Large intestine (tissue), 3 donors: ENCODE measurements at regions not wholly inside any gene's neighbourhood (a gene's known extent, or its start where the extent isn't known, plus 50 kb on each side); places are given as distances from the start of the nearest gene placed in this dataset.
"Not testable (repeated sequence)": the region's sequence is repeated elsewhere in the genome, so short reads cannot be mapped to it uniquely, and the experiment has no call there.

Experiments used
- DNase-seq, 2 donors: peaks; one replicate each; pipeline versions ENCODE4 v3.0.0 to v3.0.0-alpha.2; 2013
- H3K27ac ChIP-seq: one replicate; pipeline ENCODE4 v1.5.1; 2013; ENCODE audit warnings: low read length
- H3K27me3 ChIP-seq: 2 replicates; pipeline ENCODE4 v1.6.1; 2013; ENCODE audit warnings: low read length; ENCODE audit not compliant: control insufficient read depth, insufficient read depth
- H3K36me3 ChIP-seq: 2 replicates; pipeline ENCODE4 v1.6.1; 2013; ENCODE audit warnings: low read length; ENCODE audit not compliant: control insufficient read depth, insufficient read depth
- H3K4me1 ChIP-seq: one replicate; pipeline ENCODE4 v1.6.1; 2013; ENCODE audit warnings: low read length; ENCODE audit not compliant: control insufficient read depth, insufficient read depth
- H3K4me3 ChIP-seq: one replicate; pipeline ENCODE4 v1.5.1; 2013; ENCODE audit warnings: low read length
- H3K9me3 ChIP-seq: one replicate; pipeline ENCODE4 v1.6.1; 2013; ENCODE audit warnings: mild to moderate bottlenecking, low read depth, low read length, moderate library complexity; ENCODE audit not compliant: control insufficient read depth
- WGBS: methylation state at CpG from one replicate; pipeline ENCODE4 v1.1.5; 2013; ENCODE audit warnings: low lambda C conversion rate; ENCODE audit not compliant: insufficient coverage; 5-methylcytosine and 5-hydroxymethylcytosine counted together

DNA sequence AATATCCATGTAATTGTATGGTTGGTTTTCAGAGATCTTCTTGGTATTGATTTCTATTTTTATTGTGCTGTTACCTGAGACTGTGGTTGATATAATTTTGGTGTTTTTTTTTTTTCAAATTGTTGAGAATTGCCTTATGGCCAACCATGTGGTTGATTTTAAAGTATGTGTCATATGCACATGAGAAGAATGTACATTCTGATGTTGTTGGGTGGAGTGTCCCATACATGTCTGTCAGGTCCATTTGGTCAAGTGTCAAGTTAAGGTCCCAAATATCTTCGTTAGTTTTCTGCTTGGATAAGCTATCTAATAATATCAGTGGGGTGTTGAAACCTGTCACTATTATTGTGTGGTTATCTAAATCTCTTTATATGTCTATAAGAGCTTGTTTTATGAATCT lies 160.0 kb upstream of the ITGA1 start:
- H3K4me1 ChIP-seq, result no peaks in the 10 kb centered on the region
- DNase-seq, result no peak
- H3K27ac ChIP-seq, result no peak overlapping the region
- no CpG with 5 or more reads among the region's 1 CpG for WGBS
- no peak overlapping the region for H3K4me3 ChIP-seq
- H3K9me3 ChIP-seq, result no peaks in the 10 kb centered on the region
- H3K36me3 ChIP-seq, result no peaks in the 10 kb centered on the region
- no peaks in the 10 kb centered on the region for H3K27me3 ChIP-seq

GRCh38 chr5:52632281-52632680 lies 155.4 kb upstream of the ITGA1 start:
- WGBS, result no CpG with 5 or more reads among the region's 1 CpG
- Histone ChIP-seq H3K36me3 (no peaks in the 10 kb centered on the region), H3K9me3 (no peaks in the 10 kb centered on the region), H3K4me3 (no peak overlapping the region), H3K27me3 (peaks cover 3% of the 10 kb centered on the region), H3K4me1 (no peaks in the 10 kb centered on the region), H3K27ac (no peak overlapping the region)
- DNase-seq, result no peak

- no CpG with 5 or more reads among the region's 4 CpGs for WGBS
Observed at GRCh38 chr5:52634171-52634570, 153.5 kb upstream of the ITGA1 start.

DNA sequence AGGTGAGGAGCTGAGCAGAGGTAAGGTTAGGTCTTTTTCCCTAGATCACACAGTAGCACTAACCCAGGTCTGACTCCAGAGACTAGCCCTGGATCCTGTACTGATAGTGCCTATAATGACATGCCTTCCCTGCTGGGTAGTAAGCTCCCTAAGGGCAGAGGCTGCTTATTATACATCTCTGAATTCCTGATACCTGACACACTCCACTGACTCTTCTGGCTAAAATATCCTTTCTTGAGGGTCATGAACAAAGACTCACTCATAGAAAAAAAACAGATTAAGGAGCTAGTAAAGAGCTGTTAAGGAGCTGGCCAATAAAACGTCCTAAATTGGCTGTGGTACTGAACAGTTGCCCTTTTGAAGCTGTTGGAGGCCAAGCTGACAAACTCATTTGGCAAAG lies 149.0 kb upstream of the ITGA1 start:
- H3K36me3 ChIP-seq, result no peaks in the 10 kb centered on the region
- no peaks in the 10 kb centered on the region for H3K4me1 ChIP-seq
- no peak overlapping the region for H3K4me3 ChIP-seq
- DNase-seq, result no peak
- no peaks in the 10 kb centered on the region for H3K9me3 ChIP-seq
- WGBS, result no CpG with 5 or more reads among the region's 1 CpG
- H3K27ac ChIP-seq, result no peak overlapping the region
- peaks cover 3% of the 10 kb centered on the region for H3K27me3 ChIP-seq

More at GRCh38 chr5:52634171-52634570, 153.5 kb upstream of the ITGA1 start:
- H3K4me3 ChIP-seq, H3K36me3 ChIP-seq, H3K4me1 ChIP-seq, H3K9me3 ChIP-seq, H3K27ac ChIP-seq, H3K27me3 ChIP-seq, DNase-seq: not testable (repeated sequence)

DNA sequence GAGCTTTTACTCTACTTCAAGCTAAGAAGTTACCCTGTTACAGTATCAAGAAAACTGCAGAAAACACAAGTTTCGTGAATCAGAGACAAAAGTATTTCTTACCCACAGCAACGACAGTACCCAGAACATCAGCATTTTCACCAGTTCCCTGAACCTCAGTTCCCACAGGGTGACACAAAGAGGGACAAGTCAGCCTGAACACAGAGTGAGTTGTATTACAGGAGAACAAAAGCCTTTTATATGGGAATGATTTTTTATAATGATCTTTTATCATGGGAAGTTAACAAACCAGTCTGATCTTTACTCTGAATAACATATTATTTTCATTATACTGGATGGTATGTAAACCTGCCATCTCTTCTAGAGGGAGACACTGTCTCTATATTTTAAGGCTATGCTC lies 139.0 kb upstream of the ITGA1 start:
- DNase-seq, result no peak
- Histone ChIP-seq H3K36me3 (no peaks in the 10 kb centered on the region), H3K27ac (no peak overlapping the region), H3K27me3 (no peaks in the 10 kb centered on the region), H3K4me3 (no peak overlapping the region), H3K9me3 (no peaks in the 10 kb centered on the region), H3K4me1 (no peaks in the 10 kb centered on the region)
- 72% methylated on average over 2 of the region's 2 CpGs for whole genome bisulfite sequencing

DNA sequence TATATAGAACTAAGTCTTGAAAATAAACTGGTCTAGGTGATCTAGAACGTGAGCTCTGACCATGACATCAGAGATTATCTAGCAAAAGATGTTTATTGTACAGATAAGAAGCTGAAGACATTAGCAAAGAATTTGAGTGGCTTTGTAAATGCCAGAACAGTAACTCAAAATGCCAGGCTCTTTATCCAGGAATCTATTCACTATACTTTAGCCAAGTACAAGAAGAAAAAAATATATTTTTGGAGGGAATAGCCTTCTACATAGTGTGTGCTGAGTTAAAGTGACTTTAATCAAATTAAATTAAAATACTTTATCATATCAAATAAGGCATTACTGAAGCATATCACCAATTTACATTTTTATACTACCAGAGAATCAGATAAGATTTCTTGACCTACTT lies 132.6 kb upstream of the ITGA1 start:
- Histone ChIP-seq H3K27ac (no peak overlapping the region), H3K4me1 (no peaks in the 10 kb centered on the region), H3K4me3 (no peak overlapping the region), H3K9me3 (no peaks in the 10 kb centered on the region), H3K36me3 (no peaks in the 10 kb centered on the region), H3K27me3 (no peaks in the 10 kb centered on the region)
- WGBS, result 40% methylated on average over 1 of the region's 1 CpG
- DNase-seq, result no peak

- H3K9me3 ChIP-seq, result no peaks in the 10 kb centered on the region
Observed at GRCh38 chr5:52656569-52657246, 131.0 kb upstream of the ITGA1 start.

GRCh38 chr5:52657247-52657645 lies 130.5 kb upstream of the ITGA1 start:
- Histone ChIP-seq H3K4me3 (no peak overlapping the region), H3K36me3 (no peaks in the 10 kb centered on the region), H3K27ac (no peak overlapping the region), H3K4me1 (no peaks in the 10 kb centered on the region), H3K9me3 (no peaks in the 10 kb centered on the region), H3K27me3 (no peaks in the 10 kb centered on the region)
- DNase-seq, result peak; percentile 16 to 42
- whole genome bisulfite sequencing, result 43% methylated on average over 1 of the region's 3 CpGs

More at GRCh38 chr5:52656569-52657246, 131.0 kb upstream of the ITGA1 start:
- Histone ChIP-seq H3K27ac (no peak overlapping the region), H3K4me1 (no peaks in the 10 kb centered on the region), H3K4me3 (no peak overlapping the region), H3K27me3 (no peaks in the 10 kb centered on the region), H3K36me3 (no peaks in the 10 kb centered on the region)
- WGBS, result 49% methylated on average over 3 of the region's 4 CpGs
- no peak for DNase-seq

DNA sequence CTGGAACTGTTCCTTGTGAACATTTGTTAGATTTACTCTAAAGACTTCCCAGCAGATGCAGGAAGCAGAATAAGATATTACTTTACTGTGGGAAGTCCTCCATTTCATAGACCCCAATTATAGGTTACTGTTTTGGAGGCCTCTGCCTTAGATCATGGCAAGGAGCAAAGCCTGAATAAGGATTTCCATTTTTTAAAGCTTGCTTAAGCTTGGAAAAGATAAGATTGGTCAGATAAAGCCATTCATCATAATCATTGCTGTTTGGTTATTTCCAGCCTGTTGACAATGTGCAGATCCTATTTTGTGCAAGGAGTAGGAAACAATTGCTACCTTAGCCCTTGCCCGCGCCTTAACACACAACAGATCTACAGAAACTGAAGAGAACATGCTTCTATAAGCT lies 129.5 kb upstream of the ITGA1 start:
- Histone ChIP-seq H3K27ac (no peak overlapping the region), H3K4me1 (no peaks in the 10 kb centered on the region), H3K9me3 (no peaks in the 10 kb centered on the region), H3K36me3 (no peaks in the 10 kb centered on the region), H3K27me3 (no peaks in the 10 kb centered on the region), H3K4me3 (no peak overlapping the region)
- DNase-seq, result no peak
- no CpG with 5 or more reads among the region's 2 CpGs for WGBS

DNA sequence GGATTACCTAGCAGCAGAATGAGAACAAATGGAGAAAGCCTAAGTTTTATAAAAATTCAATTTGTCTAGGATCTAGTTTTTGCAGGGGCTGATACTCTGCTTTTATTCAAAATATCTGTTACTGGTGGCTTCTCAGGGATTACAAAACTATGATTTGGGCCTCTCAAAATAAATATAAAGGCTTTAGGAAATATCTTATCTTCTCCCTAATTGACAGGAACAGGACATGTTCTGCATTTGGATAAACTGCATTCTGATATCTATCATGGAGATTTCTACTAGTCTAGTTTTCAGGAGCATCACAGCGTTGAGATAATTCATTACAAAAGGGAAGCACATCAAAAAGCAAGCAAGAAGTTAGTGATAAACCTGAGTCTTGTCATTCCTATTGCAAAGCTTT lies 127.1 kb upstream of the ITGA1 start:
- Histone ChIP-seq H3K36me3 (no peaks in the 10 kb centered on the region), H3K27ac (no peak overlapping the region), H3K27me3 (no peaks in the 10 kb centered on the region), H3K9me3 (no peaks in the 10 kb centered on the region), H3K4me3 (no peak overlapping the region), H3K4me1 (peaks cover 4% of the 10 kb centered on the region)
- WGBS, result no CpG with 5 or more reads among the region's 1 CpG
- no peak for DNase-seq

- Histone ChIP-seq H3K36me3 (no peaks in the 10 kb centered on the region), H3K4me1 (peaks cover 4% of the 10 kb centered on the region), H3K27ac (no peak overlapping the region), H3K9me3 (no peaks in the 10 kb centered on the region), H3K4me3 (no peak overlapping the region), H3K27me3 (no peaks in the 10 kb centered on the region)
- peak in 1 of 2 donors; percentile 11 for DNase-seq
- WGBS, result no CpG with 5 or more reads among the region's 2 CpGs
Observed at GRCh38 chr5:52661903-52662595, 125.7 kb upstream of the ITGA1 start.
